Stomach (tissue), 4 donors: ENCODE measurements at regions not wholly inside any gene's neighbourhood (a gene's known extent, or its start where the extent isn't known, plus 50 kb on each side); places are given as distances from the start of the nearest gene placed in this dataset.

Experiments
- CTCF ChIP-seq, 7 experiments: fragments of 450-650 bp in 4 of 7; fragments of 200-600 bp in 3 of 7; sonication (generic) in 3 of 7; IDR thresholded peaks; one replicate each; pipeline ENCODE4 v1.5.1; 2016 to 2019; ENCODE audit warnings: antibody characterized with exemption in 7 of 7, control low read depth in 2 of 7, mild to moderate bottlenecking in 1 of 7
- EP300 ChIP-seq: sonication (generic); formaldehyde crosslinking; IDR thresholded peaks from one replicate; pipeline ENCODE4 v1.6.1; 2017; ENCODE audit warnings: antibody characterized with exemption
- POLR2A ChIP-seq, 4 donors: fragments of 450-650 bp; IDR thresholded peaks; one replicate each; pipeline ENCODE4 v1.6.1; 2016; ENCODE audit warnings: antibody characterized with exemption in 4 of 4, control low read depth in 2 of 4, mild to moderate bottlenecking in 1 of 4, moderate library complexity in 1 of 4
- POLR2AphosphoS5 ChIP-seq, 3 donors: sonication (generic); formaldehyde crosslinking; IDR thresholded peaks; one replicate each; pipeline ENCODE4 v1.6.1; 2016; ENCODE audit warnings: antibody characterized with exemption in 3 of 3

DNA sequence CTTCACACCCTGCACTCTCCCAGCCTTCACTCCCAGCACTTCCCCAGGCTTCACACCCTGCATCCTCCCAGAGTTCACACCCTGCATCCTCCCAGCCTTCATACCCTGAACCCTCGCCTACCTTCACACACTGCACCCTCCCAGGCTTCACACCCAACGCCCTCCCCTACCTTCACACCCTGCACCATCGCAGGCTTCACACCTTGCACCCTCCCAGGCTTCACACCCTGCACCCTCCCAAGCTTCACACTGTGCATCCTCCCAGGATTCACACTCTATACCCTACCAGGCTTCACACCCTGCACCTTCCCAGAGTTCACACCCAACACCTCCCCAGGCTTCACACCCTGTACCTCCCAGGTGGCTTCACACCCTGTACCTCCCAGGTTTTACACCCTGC lies 448.7 kb upstream of the MYT1L start:
- TF ChIP-seq CTCF (IDR thresholded peaks at IDR 0.05) (no peak), EP300 (no peak), POLR2AphosphoS5 (IDR thresholded peaks at IDR 0.05) (no peak), POLR2A (IDR thresholded peaks at IDR 0.05) (no peak)
